IPS DF 19.7 (cell line): ENCODE measurements at regions not wholly inside any gene's neighbourhood (a gene's known extent, or its start where the extent isn't known, plus 50 kb on each side); places are given as distances from the start of the nearest gene placed in this dataset.

Experiments used
- DNase-seq: peaks from one replicate; pipeline ENCODE4 v3.0.0-alpha.2; 2013; ENCODE audit warnings: low read depth, low spot score

- no peak for DNase-seq
Observed at GRCh38 chr3:67706934-67707333, 52.5 kb upstream of the SUCLG2 start.

DNA sequence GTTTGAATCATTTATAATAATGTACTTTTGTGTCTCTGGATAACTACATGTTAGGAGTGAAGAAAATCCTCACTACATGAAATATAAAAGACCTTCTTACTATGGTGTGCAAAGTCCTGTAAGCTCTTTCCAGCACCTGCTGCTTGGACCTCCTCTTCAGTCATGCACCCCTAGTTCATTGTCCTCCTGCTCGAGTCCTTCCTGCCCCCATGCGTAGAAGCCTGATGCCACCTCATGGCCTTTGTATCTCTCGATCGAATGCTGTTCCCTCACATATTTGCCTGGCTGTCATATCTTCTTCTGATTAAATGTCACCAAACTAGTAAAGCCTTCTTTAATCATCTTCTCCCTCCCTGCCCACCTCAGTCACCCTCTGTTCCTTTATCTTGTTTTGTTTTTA, 49.9 kb upstream of the SUCLG2 start:
- no peak for DNase-seq
